Type B pancreatic cell (in vitro differentiated cells): ENCODE measurements at regions not wholly inside any gene's neighbourhood (a gene's known extent, or its start where the extent isn't known, plus 50 kb on each side); places are given as distances from the start of the nearest gene placed in this dataset.

Experiments
- DNase-seq: peaks from one replicate; pipeline ENCODE4 v3.0.0; 2021; ENCODE audit warnings: mixed read lengths; ENCODE audit not compliant: unreplicated experiment; ENCODE audit errors: extremely low spot score
- H3K27ac Mint-ChIP-seq: 2 replicates; pipeline ENCODE4 v1.8.0; 2021; ENCODE audit warnings: mild to moderate bottlenecking, mixed read lengths
- H3K27me3 Mint-ChIP-seq: 2 replicates; pipeline ENCODE4 v1.8.0; 2021; ENCODE audit warnings: mixed read lengths
- H3K36me3 Mint-ChIP-seq: 2 replicates; pipeline ENCODE4 v1.8.0; 2021; ENCODE audit warnings: mixed read lengths
- H3K4me1 Mint-ChIP-seq: one replicate; pipeline ENCODE4 v1.8.0; 2021; ENCODE audit warnings: mixed read lengths; ENCODE audit not compliant: unreplicated experiment
- H3K4me3 Mint-ChIP-seq: 2 replicates; pipeline ENCODE4 v1.8.0; 2021; ENCODE audit warnings: mild to moderate bottlenecking, mixed read lengths
- H3K9me3 Mint-ChIP-seq: 2 replicates; pipeline ENCODE4 v1.8.0; 2021; ENCODE audit warnings: mixed read lengths
- TF ChIP-seq, protein P1 (sequence below): fragments of 200-600 bp; sonication (generic); conservative IDR thresholded peaks from 2 replicates; pipeline ENCODE4 v1.5.0; 2021; ENCODE audit warnings: antibody characterized with exemption, mild to moderate bottlenecking

GRCh38 chr5:167763772-167764171 lies 527.7 kb upstream of the WWC1 start:
- H3K9me3 Mint-ChIP-seq = no peaks in the 10 kb centered on the region
- peaks cover 8% of the 10 kb centered on the region for H3K27me3 Mint-ChIP-seq
- H3K4me3 Mint-ChIP-seq = no peak overlapping the region
- no peaks in the 10 kb centered on the region for H3K36me3 Mint-ChIP-seq
- DNase-seq = no peak
- no peak overlapping the region for H3K27ac Mint-ChIP-seq
- peaks cover 20% of the 10 kb centered on the region for H3K4me1 Mint-ChIP-seq
- TF ChIP-seq, protein P1, sequence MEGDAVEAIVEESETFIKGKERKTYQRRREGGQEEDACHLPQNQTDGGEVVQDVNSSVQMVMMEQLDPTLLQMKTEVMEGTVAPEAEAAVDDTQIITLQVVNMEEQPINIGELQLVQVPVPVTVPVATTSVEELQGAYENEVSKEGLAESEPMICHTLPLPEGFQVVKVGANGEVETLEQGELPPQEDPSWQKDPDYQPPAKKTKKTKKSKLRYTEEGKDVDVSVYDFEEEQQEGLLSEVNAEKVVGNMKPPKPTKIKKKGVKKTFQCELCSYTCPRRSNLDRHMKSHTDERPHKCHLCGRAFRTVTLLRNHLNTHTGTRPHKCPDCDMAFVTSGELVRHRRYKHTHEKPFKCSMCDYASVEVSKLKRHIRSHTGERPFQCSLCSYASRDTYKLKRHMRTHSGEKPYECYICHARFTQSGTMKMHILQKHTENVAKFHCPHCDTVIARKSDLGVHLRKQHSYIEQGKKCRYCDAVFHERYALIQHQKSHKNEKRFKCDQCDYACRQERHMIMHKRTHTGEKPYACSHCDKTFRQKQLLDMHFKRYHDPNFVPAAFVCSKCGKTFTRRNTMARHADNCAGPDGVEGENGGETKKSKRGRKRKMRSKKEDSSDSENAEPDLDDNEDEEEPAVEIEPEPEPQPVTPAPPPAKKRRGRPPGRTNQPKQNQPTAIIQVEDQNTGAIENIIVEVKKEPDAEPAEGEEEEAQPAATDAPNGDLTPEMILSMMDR = no peak

DNA sequence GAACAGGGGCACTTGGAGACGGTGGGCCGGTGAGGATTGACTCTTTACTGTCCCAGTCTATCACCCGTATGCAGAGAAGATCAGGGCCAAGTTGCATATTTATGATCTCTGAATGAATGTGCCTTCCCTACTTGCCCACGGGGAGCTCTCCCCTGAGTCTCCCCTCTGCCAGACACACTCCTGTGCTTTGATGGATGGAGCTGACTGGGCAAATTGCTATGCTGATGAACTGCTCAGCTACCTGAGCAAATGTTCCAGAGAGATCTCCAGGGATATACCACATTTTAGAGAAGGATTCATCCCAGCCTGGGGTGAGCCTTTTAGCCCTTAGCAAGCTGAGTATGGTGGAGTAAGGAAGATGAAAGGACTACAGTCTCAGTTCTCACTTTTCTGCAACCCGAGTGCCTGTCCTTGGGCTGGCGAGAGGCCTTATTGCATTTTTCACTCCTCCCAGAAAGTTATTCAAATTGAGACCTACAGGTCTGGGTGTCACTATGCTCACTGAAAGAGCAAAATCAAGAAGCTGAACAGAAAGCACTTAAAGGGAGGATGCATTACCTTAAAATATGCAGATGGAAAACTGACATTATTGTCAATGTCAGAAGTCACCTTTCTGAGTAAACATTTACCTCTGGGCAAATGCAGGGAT lies 526.7 kb upstream of the WWC1 start:
- peaks cover 20% of the 10 kb centered on the region for H3K4me1 Mint-ChIP-seq
- H3K27me3 Mint-ChIP-seq = peaks cover 8% of the 10 kb centered on the region
- TF ChIP-seq, protein P1 = no peak
- H3K27ac Mint-ChIP-seq = no peak overlapping the region
- H3K4me3 Mint-ChIP-seq = no peak overlapping the region
- H3K36me3 Mint-ChIP-seq = no peaks in the 10 kb centered on the region
- no peaks in the 10 kb centered on the region for H3K9me3 Mint-ChIP-seq
- DNase-seq = no peak

DNA sequence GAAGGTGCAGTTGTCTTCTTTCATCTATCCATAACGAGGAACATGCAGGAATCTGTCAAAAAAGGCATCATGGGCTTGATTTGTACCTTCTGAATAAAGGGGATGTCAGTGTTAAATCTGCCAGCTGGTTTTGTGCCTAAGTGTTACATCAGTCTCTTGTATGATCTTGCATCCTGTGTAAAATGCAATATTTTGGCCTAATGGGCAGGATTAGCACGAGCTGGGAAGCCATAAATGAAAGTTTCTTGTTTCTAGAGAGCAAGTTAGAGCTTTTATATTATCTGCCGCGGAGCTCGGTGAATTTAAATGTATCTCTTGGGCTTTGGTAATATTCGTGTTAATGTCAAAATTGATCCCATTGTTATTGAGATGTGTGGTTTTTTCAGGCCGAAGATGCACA lies 526.1 kb upstream of the WWC1 start:
- TF ChIP-seq, protein P1 = no peak
- no peak overlapping the region for H3K27ac Mint-ChIP-seq
- peaks cover 20% of the 10 kb centered on the region for H3K4me1 Mint-ChIP-seq
- no peak overlapping the region for H3K4me3 Mint-ChIP-seq
- DNase-seq = no peak
- no peaks in the 10 kb centered on the region for H3K9me3 Mint-ChIP-seq
- H3K36me3 Mint-ChIP-seq = no peaks in the 10 kb centered on the region
- H3K27me3 Mint-ChIP-seq = peaks cover 8% of the 10 kb centered on the region

- no peak for DNase-seq
- peaks cover 20% of the 10 kb centered on the region for H3K4me1 Mint-ChIP-seq
- H3K36me3 Mint-ChIP-seq = no peaks in the 10 kb centered on the region
- no peaks in the 10 kb centered on the region for H3K9me3 Mint-ChIP-seq
- H3K27me3 Mint-ChIP-seq = peaks cover 8% of the 10 kb centered on the region
- H3K4me3 Mint-ChIP-seq = no peak overlapping the region
- TF ChIP-seq, protein P1 = no peak
- no peak overlapping the region for H3K27ac Mint-ChIP-seq
These were observed 524.5 kb upstream of the WWC1 start for GRCh38 chr5:167766957-167767356.

- H3K27ac Mint-ChIP-seq = no peak overlapping the region
- H3K4me1 Mint-ChIP-seq = peaks cover 20% of the 10 kb centered on the region
- H3K4me3 Mint-ChIP-seq = no peak overlapping the region
- no peaks in the 10 kb centered on the region for H3K36me3 Mint-ChIP-seq
- TF ChIP-seq, protein P1 = no peak
- peaks cover 8% of the 10 kb centered on the region for H3K27me3 Mint-ChIP-seq
- DNase-seq = no peak
- no peaks in the 10 kb centered on the region for H3K9me3 Mint-ChIP-seq
These were observed 523.6 kb upstream of the WWC1 start for GRCh38 chr5:167767795-167768194.
